Mammary epithelial cell (primary cell): ENCODE measurements at regions not wholly inside any gene's neighbourhood (a gene's known extent, or its start where the extent isn't known, plus 50 kb on each side); places are given as distances from the start of the nearest gene placed in this dataset.

Experiments
- CTCF ChIP-seq, 2 donors: IDR thresholded peaks in 1 of 2; conservative IDR thresholded peaks in 1 of 2; 2 replicates each; pipeline ENCODE4 v1.5.1; 2011 to 2012; ENCODE audit warnings: inconsistent platforms in 2 of 2, low read length in 2 of 2, mild to moderate bottlenecking in 2 of 2, control low read depth in 1 of 2, low read depth in 1 of 2; ENCODE audit not compliant: insufficient read depth in 1 of 2; ENCODE audit errors: extremely low read depth in 1 of 2
- EZH2 ChIP-seq: IDR thresholded peaks from 2 replicates; pipeline ENCODE4 v1.6.1; 2012; ENCODE audit warnings: low read length, inconsistent platforms, borderline replicate concordance

GRCh38 chr18:52175406-52175805, 164.6 kb upstream of the DCC start:
- TF ChIP-seq CTCF (conservative IDR thresholded peaks at IDR 0.05 in 1 of 2, IDR thresholded peaks at IDR 0.05 in 1 of 2; ENCODE audit: extremely low read depth in 1 of 2, insufficient read depth in 1 of 2, low read depth in 1 of 2, low read length in 2 of 2) (no peak), EZH2 (no peak)
